GM21786 (cell line): ENCODE measurements at regions not wholly inside any gene's neighbourhood (a gene's known extent, or its start where the extent isn't known, plus 50 kb on each side); places are given as distances from the start of the nearest gene placed in this dataset.
A peak's percentile ranks its signal among the peaks of the same experiment; 100 is the strongest.

ENCODE experiments used
- ATAC-seq: cut with Tn5 transposase; IDR thresholded peaks from one replicate; pipeline ENCODE4 v1.9.1; 2021; ENCODE audit not compliant: unreplicated experiment

GRCh38 chr14:53692451-53692850 is 264.2 kb downstream of the BMP4 start:
- ATAC-seq: no peak

GRCh38 chr14:53683229-53683628 is 273.4 kb downstream of the BMP4 start:
- no peak for ATAC-seq

- ATAC-seq: no peak
Observed at GRCh38 chr14:53672526-53672925, 284.1 kb downstream of the BMP4 start.

- ATAC-seq: no peak
Observed at GRCh38 chr14:53670701-53671100, 285.9 kb downstream of the BMP4 start.

GRCh38 chr14:53668897-53669296 is 287.7 kb downstream of the BMP4 start:
- ATAC-seq: no peak

GRCh38 chr14:53663709-53664108 is 292.9 kb downstream of the BMP4 start:
- ATAC-seq: no peak

GRCh38 chr14:53655080-53655785 is 301.4 kb downstream of the BMP4 start:
- ATAC-seq: no peak

- ATAC-seq: no peak
Observed at GRCh38 chr14:53652068-53652467, 304.6 kb downstream of the BMP4 start.

- no peak for ATAC-seq
Observed at GRCh38 chr14:53651096-53651740, 305.4 kb downstream of the BMP4 start.

GRCh38 chr14:53646925-53647324 is 309.7 kb downstream of the BMP4 start:
- ATAC-seq: no peak

- ATAC-seq: no peak
Observed at GRCh38 chr14:53640695-53641094, 315.9 kb downstream of the BMP4 start.

GRCh38 chr14:53638966-53639365 is 317.7 kb downstream of the BMP4 start:
- no peak for ATAC-seq

GRCh38 chr14:53634793-53635192 is 321.8 kb downstream of the BMP4 start:
- ATAC-seq: no peak

GRCh38 chr14:53630336-53630735 is 326.3 kb downstream of the BMP4 start:
- ATAC-seq: no peak

- no peak for ATAC-seq
Observed at GRCh38 chr14:53628732-53629430, 327.7 kb downstream of the BMP4 start.

- no peak for ATAC-seq
Observed at GRCh38 chr14:53628261-53628660, 328.4 kb downstream of the BMP4 start.

- ATAC-seq: no peak
Observed at GRCh38 chr14:53626761-53627160, 329.9 kb downstream of the BMP4 start.

- ATAC-seq: no peak
Observed at GRCh38 chr14:53622447-53622846, 334.2 kb downstream of the BMP4 start.

- no peak for ATAC-seq
Observed at GRCh38 chr14:53621921-53622320, 334.7 kb downstream of the BMP4 start.

GRCh38 chr14:53621433-53621832 is 335.2 kb downstream of the BMP4 start:
- ATAC-seq: peak; percentile 49

GRCh38 chr14:53620890-53621289 is 335.7 kb downstream of the BMP4 start:
- ATAC-seq: peak; percentile 31

GRCh38 chr14:53620317-53620716 is 336.3 kb downstream of the BMP4 start:
- ATAC-seq: no peak
